HG03460 (cell line): ENCODE measurements at regions not wholly inside any gene's neighbourhood (a gene's known extent, or its start where the extent isn't known, plus 50 kb on each side); places are given as distances from the start of the nearest gene placed in this dataset.
A peak's percentile ranks its signal among the peaks of the same experiment; 100 is the strongest.
"Not testable (repeated sequence)": the region's sequence is repeated elsewhere in the genome, so short reads cannot be mapped to it uniquely, and the experiment has no call there.

ENCODE experiments used
- ATAC-seq: cut with Tn5 transposase; IDR thresholded peaks from one replicate; pipeline ENCODE4 v1.9.1; 2021; ENCODE audit not compliant: unreplicated experiment

DNA sequence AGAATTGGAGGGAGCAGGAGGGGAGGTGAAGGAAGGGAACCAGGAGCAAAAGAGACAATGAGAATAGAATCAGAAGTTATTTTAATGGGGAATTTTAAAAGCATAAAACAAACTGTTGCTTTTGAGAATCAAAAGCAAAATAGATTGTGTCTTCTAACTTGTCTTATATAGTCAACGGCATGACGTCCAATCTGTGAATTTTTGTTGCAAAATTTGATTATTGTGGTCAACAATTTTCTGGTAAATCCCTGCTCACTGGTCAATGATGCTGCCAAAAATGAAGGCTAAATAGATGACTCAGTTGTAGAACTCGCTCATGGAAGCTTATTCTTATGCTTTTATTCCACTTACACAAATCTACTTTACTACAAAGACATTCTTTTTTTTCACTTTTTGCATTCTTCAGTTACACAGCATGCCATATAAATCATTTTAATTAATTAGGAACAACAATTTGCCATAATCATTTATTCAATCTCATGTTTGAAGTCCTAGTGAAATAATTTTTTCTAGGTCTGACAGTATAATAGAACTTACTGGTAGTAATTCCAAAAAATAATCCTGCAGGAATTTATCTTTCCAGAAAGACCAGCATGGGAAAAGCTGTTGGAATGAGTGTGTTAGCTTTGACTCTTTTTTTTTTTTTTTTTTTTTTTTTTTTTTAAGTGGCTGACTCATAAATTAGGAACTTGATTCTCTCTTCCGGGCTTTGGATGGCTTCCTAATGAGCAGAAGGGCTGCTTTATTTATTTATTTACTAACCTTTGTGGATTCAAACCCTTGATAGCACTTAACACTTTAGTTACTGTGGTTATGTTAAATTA lies 256.9 kb downstream of the SPRY2 start:
- no peak for ATAC-seq

DNA sequence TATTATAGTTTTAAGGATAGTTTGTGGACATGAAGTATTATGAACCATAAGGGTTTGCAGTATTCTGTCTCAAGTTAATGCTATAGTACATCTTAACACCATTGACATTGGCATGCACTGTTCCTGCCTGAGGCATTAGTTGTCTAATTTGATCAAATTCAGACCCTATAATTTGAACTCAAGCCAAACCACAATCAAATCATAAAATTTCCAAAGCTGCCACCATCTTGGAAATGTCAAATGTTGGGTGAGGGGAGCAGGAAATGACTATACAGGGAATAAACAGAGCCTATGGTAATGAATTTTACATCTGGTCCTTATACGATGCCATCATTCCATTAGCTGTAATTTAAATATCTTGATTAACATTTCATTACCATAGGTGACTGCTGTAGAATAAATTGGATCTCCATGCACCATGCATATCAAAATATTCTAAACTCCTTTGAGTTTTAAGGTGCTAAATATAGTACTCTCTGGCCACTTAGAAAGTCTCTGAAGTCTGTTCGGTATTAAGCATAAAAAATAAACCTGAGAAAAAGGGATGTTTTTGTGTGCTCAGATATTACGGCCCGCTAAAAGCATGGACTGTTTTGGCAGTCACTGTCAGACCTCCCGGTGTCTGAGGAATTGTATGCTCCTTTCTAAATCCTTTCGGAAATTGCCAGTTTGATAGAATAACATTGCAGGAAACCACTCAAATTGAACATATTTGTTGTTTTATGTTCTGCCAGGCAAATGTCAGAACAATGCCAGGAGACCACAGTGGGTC lies 257.7 kb downstream of the SPRY2 start:
- no peak for ATAC-seq

DNA sequence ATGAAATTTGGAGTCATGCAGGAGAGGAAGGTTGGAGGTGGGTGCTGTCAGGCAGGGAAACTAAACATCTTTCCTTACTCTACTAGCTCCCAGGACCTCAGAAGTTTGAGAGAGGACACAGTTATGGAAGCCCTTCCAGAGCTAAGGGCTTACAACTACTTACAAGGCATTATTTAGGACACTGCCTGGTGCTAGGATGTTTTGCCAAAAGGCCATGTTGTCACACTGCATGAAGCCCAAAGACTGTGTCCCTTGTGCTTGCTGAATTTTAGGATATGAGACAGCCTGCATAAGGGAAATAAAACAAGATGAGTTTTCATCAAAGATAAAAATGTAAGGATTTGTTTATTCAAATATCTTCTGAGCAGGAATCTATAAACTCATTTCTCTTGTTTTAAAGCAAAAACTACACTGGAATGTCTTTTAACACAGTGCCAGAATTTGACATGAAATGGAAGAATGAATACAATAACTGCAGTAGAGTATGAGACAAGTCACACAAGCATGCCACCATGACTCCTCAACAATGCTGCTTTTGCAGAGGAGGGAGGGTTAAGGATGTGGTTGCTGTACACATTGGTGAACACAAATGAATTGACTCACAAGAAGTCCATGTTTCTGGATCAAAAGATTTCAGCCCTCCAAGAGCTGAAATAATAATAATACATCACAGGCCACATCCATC lies 258.4 kb downstream of the SPRY2 start:
- ATAC-seq = no peak

DNA sequence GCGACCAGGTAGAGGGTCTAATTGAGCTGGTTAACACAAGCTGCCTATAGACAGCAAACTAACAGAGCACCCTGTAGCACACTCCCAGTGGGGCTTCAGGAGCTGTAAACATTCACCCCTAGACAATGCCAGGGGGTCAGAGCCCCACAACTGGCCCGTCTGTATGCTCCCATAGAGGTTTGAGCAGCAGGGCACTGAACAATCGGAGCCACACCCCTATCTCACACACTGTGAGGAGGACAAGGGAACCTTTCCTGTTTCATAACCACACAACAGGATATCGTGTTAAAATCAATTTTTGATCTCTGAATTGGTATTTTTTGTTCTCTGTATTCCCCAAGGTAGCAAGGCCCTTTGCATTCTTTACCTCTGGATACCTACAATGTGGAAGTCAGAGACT lies 266.1 kb downstream of the SPRY2 start:
- no peak for ATAC-seq

DNA sequence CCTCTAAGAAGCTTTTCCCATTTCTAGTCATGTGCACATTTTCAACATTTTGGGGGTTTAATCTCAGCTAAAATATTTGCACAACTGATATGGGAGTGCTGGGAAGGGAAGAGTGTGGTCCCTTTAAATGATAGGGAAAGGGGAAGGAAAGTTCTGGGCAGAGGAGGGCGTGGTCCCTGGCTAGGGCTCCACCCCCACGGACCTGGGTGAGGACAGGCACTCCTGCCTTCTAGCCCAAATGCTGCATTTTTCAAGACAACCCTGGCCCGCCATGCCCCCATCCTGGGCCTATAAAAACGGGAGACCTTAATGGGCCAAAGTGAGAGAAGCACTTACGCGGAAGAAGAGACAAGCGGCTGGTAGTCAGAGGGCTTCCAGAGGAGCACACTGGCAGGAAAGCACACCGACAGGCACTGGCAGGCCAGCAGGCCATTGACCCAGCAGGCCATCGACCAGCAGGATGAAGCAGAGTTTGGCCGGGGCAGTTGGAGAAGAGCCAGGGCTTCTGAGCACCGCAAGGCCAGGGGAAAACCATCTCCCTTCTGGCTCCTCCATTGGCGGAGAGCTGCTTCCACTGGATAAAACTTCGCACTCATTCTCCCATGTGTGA lies 266.7 kb downstream of the SPRY2 start:
- ATAC-seq = no peak

DNA sequence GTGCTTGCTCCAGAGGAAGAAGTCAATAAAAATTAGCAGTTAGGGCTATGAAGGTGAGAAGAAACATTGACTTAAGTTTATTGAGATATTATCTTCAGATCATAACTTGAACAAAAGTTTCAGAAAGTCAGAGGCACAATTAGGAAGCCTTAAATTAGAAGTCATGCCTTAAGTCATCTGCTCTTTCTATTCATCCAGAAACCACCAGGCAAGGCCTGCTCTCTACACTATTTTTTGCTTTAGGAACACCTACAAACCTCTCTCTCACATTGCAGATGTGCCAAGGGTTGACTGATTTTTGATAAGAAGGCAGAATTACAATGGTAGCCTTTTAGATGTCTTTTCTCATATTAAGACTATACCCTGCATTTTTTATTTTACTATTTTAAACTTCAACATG lies 268.7 kb downstream of the SPRY2 start:
- no peak for ATAC-seq

DNA sequence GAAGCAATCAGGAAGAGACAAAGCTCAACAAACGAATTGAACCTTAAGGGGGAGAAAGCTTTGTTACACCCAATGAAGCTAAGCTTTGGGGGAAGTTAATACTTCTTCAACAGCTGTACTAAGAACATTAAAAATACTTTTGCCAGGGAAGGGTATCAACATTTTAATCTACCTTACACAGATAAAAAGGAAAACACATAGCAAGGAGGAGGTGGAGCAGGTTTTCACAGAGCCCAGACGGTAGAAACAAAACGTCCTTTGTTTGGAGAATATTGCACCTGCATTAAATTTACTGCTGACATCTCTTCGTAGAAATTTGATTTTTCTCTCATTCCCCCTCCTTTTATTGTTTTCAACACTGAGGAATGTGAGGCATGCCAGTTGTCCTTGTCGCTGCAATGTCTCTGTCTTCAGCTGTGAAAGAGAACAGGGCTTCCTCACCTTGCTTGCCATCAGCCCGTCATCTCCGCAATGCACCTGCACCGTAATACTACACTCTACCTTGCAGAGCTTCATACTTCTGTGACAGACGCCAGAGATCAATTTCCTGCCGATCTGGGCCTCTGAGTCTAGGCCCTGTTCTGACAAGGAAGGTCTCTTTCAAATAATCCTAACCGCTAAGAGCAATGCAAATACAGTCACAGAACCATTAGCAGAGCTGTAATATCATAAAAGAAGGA lies 270.8 kb downstream of the SPRY2 start:
- no peak for ATAC-seq

DNA sequence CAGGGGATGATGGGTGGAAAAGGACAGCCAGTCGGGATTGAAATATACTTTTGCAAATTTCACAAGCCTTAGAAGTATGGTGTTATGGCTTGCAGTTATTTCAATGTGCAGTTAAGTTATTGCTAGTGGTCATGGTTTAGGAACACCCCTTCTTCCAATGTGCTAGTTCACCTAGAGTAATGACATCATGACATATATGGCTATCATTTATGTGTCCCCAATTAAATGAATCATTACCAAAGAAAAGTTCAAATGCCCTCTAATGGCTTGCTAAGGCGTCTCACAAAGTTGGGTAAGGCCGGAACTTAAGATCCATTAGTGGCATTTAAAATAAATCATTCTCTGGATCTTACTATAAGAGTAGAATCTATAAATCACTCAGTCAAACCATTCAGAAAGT lies 271.6 kb downstream of the SPRY2 start:
- no peak for ATAC-seq

DNA sequence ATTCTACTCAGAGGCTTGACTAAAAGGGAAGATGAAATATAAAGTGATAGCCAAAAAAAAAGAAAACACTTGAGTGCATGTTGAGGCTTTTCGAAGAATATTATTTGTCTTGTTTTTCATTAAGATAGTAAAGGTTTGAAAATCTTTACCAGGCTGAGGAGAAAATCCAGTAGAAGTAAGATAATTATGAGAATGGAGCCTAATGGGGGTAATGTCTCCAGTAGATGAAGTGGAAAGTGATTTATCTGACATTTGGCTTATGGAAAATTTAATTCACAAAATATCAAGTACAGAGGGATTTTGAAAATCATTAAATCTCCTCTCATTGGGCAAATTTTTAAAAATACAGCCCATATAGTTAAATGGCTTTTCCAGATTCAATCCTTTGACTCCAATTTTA lies 274.9 kb downstream of the SPRY2 start:
- no peak for ATAC-seq

DNA sequence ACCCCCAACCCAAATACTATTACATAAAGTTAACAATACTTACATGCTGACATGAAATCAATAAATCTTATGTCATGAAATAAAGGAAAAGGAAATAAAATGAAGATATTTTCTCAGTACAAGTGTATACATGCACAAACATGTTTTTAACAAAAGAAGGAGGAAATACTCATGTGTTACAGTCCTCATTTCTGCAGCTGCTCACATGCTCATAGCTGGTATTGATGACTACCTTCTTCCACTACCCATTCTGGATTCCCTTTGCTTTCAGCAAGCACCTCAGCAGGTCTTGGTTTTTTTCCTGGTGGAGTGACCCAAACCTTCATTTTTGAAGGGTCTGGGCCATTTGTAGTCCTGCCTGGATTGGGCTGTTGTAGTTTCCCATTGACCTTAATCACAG lies 278.5 kb downstream of the SPRY2 start:
- not testable (repeated sequence) for ATAC-seq

DNA sequence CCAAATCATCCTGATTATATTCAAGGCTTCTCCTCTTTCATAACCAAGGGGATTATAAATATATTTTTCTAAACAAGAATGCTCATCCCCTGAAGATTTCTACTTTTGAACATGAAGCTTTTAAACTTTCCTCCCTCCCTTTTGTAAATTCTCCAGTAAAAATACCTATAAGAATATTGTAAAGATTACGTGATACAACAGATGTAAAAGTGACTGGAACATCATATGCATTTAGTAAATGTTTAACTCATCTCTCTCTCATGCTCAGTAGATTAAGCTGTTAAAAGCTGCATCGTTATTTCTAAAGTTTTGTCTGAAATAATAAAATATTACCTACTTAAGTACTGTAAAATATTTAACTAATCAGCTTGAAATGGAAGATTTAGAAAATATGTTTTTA lies 281.1 kb downstream of the SPRY2 start:
- ATAC-seq = no peak

DNA sequence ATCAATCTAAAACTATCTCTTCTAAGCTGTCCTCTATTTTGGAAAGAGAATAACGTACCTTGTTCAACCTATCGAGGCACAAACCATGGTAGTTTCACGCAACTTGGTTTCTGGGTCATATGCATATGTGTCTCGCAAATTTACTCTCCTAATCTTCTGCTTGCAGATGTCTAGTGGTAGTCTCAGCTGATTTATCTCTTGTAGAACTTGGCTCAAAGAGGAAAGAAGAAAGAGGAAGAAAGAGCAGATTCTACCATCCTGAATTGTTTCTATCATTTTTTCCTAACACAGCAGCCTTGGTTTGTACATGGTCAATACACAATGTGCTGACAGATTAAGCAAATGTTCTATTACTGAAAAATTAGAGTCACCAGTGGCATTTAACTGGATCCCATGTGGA lies 282.3 kb downstream of the SPRY2 start:
- ATAC-seq = no peak

DNA sequence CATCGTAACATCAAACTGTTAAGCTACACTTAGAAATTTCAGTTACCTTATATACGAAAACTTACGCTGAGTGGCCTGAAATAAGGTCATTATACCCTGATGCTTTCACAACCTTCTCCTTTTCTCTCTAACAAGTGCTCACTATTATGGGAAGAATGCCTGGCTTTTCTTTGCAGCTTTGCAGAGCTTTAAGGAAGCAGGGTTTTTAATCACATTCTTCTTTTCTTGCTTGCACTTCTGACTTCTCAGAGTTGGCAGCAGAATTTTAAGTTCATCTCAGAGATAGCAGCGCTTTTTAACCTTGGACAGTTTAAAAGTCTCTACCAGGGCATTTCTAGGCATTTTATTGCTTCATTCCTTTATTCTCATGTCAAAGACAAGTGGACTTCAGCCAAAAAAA lies 285.1 kb downstream of the SPRY2 start:
- no peak for ATAC-seq

DNA sequence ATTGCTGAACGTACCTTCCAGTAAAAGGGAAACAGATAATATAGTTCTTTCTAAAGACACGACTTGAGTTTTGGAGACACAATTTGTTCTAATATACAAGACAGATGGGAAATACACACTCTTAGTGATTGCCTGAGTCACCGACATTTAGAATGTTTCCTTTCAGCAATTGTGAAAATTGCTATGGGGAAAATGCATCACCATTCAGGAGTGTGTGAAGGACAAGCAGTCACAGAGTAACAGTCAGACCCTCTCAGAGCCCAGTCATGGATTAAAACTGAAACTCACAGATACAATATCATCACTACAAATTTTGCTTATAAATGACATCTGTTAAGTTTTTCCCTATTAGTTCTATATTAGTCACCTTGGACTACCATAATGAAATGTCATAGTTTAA lies 286.1 kb downstream of the SPRY2 start:
- ATAC-seq = no peak

DNA sequence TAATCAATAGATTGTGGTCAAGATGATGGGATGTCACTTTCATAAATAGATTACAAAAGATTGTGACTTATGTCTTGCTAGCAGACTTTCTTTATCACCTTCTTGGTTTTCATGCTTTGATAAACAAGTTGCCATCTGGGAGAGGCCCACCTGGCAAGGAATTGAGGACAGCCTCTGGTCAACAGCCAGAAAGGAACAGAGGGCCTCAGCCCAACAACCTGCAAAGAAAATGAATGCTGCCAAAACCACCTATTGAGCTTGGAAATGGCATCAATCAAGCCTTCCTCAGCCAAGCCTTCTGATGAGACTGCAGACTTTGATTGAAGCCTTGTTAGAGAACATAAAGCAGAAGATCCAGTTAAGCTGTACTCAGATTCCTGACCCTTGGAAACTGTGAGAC lies 288.6 kb downstream of the SPRY2 start:
- ATAC-seq = no peak

DNA sequence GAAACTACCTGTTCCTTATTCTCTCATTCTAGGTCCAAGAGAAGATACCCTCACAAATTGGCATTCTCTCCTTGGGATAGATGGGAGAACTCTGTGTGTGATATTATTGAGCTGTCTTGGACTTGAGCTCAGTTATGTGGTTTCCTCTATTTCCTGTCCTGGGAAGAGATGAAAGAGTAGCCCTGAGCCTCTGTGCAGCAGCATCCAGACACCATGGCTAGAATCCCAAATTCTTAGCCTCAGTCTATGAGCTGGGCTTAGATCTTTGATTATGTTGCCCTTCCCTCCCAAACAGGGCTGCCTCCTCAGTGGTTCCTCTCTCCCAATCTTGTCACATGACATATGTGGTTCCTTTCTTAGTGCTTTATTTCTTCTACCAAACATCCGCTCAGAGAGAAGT lies 290.7 kb downstream of the SPRY2 start:
- ATAC-seq = no peak

DNA sequence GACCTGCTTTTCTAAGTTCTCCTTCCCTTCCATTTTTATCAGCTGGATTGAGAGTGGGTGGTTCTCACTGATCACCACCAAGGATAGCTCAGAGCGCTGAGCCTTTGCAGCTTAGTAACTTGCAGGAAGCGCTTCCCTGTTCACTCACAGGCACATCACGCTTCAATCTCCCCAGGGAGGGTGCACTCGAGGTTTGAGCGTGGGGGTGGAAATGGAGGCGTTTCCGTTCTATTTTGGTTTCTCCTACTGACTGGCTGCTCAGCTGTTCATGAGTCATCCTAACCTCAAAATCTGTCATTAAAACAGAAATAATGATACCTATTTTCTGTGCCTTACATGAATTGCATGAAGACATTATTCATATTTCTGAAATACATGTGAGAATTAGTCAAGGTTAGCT lies 292.1 kb downstream of the SPRY2 start:
- ATAC-seq = peak; percentile 99

DNA sequence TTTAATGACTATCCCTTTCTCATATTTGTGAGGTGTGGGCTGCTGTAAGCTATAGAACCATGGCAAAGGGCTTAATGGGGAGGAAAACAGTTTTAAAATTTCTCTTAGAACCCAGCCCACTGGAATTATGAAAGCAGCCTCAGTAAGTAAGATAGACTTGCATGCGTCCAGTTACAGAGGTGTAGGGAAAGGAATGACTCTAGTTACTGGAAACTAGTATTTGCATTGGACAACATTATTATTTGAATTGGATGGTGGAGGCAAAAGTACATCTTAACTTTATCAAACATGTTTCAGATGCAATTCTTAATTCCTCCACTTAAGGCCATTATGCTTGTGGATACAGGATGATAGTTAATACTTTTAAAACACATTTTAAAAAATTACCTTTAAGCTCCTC lies 292.9 kb downstream of the SPRY2 start:
- ATAC-seq = no peak

DNA sequence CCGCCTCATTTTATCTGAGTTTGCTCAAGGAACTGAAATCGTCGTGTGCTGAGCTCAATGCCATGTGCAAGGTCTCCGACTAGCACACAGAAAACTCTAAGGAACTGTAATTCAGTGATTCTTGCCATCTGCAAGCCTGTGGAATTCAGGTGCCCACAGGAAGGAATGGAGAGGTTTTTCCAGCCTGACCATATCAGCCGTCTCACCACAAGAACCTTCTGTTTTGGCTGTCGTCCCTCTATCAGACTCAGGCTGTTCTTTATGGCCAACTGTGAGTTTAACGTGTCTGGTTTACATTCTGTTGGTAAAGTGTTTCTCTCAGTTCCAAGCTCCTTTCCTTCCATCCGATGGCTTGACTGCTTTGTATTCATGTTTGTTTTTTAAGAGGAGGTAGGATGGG lies 293.5 kb downstream of the SPRY2 start:
- no peak for ATAC-seq

DNA sequence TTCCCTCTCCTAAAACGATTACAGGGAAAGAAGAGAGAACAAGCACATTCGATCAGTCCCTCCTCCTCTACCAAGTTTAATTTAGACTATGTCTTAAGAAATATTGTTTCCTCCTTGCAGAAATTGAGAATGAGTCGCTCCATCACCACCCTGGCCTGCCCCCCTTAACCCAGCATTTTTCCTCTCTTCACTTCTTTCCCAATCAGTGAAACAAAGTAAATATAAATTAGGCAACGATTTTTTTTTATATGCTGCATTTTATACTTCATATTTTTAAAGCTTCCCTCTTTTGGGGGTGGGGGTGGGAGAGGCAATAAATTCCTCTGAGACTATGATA lies 300.0 kb downstream of the SPRY2 start:
- ATAC-seq = no peak
